Naive thymus-derived CD4-positive, alpha-beta T cell (primary cell): ENCODE measurements at regions not wholly inside any gene's neighbourhood (a gene's known extent, or its start where the extent isn't known, plus 50 kb on each side); places are given as distances from the start of the nearest gene placed in this dataset.

Experiments
- ATAC-seq: fragments of 150-1000 bp; cut with Tn5 transposase; 2 replicates; pipeline ENCODE4 v1.10.0; 2021; ENCODE audit warnings: mild to moderate bottlenecking, moderate library complexity
- CTCF ChIA-PET: fragments of 350-600 bp; sonication (Branson Sonifier 250); formaldehyde crosslinking; loops from one replicate; lab custom pipeline; 2021; ENCODE audit warnings: antibody characterized with exemption; lab: Charles Lee
- POLR2A ChIA-PET: fragments of 350-600 bp; sonication (Branson Sonifier 250); formaldehyde crosslinking; loops from one replicate; lab custom pipeline; 2021; ENCODE audit warnings: antibody characterized with exemption, inconsistent platforms; lab: Charles Lee
- DNase-seq, 9 donors: peaks; one replicate each; pipeline versions ENCODE4 v3.0.0 to v3.0.0-alpha.2; 2020 to 2022; ENCODE audit warnings: mixed read lengths in 1 of 9
- H3K27ac ChIP-seq: one replicate; pipeline ENCODE4 v1.7.0; 2013; ENCODE audit warnings: mild to moderate bottlenecking, low read depth, low read length, moderate library complexity
- H3K27me3 ChIP-seq, 2 donors: one replicate each; pipeline ENCODE4 v1.7.0; 2013; ENCODE audit warnings: low read length in 2 of 2, mild to moderate bottlenecking in 2 of 2, moderate library complexity in 2 of 2; ENCODE audit not compliant: control insufficient read depth in 2 of 2, insufficient read depth in 2 of 2
- H3K36me3 ChIP-seq, 3 experiments: 1 replicate in 2 of 3; 2 replicates in 1 of 3; pipeline ENCODE4 v1.7.0; 2013; ENCODE audit warnings: low read length in 3 of 3, mild to moderate bottlenecking in 3 of 3, moderate library complexity in 1 of 3; ENCODE audit not compliant: insufficient read depth in 3 of 3, control insufficient read depth in 2 of 3
- H3K4me1 ChIP-seq, 2 donors: one replicate each; pipeline ENCODE4 v1.7.0; 2013; ENCODE audit warnings: low read length in 2 of 2, mild to moderate bottlenecking in 2 of 2, moderate library complexity in 1 of 2; ENCODE audit not compliant: control insufficient read depth in 2 of 2, insufficient read depth in 2 of 2
- H3K4me3 ChIP-seq: 2 replicates; pipeline ENCODE4 v1.7.0; 2013; ENCODE audit warnings: mild to moderate bottlenecking, low read length
- H3K9me3 ChIP-seq, 3 experiments: 1 replicate in 2 of 3; 2 replicates in 1 of 3; pipeline ENCODE4 v1.7.0; 2013; ENCODE audit warnings: low read length in 3 of 3; ENCODE audit not compliant: control insufficient read depth in 2 of 3
- H3K27ac Mint-ChIP-seq, 9 donors: one replicate each; pipeline ENCODE4 v1.8.0; 2020 to 2022; ENCODE audit warnings: mixed read lengths in 9 of 9, mild to moderate bottlenecking in 8 of 9, moderate library complexity in 5 of 9, inconsistent platforms in 2 of 9
- H3K27me3 Mint-ChIP-seq, 5 donors: one replicate each; pipeline ENCODE4 v1.8.0; 2021 to 2022; ENCODE audit warnings: mixed read lengths in 5 of 5, mild to moderate bottlenecking in 1 of 5
- H3K36me3 Mint-ChIP-seq, 5 donors: one replicate each; pipeline ENCODE4 v1.8.0; 2020 to 2022; ENCODE audit warnings: mixed read lengths in 5 of 5, mild to moderate bottlenecking in 3 of 5, inconsistent platforms in 1 of 5
- H3K4me1 Mint-ChIP-seq, 7 donors: one replicate each; pipeline ENCODE4 v1.8.0; 2020 to 2022; ENCODE audit warnings: mixed read lengths in 7 of 7, mild to moderate bottlenecking in 3 of 7, inconsistent platforms in 1 of 7
- H3K4me3 Mint-ChIP-seq, 10 donors: one replicate each; pipeline ENCODE4 v1.8.0; 2020 to 2022; ENCODE audit warnings: mild to moderate bottlenecking in 10 of 10, mixed read lengths in 10 of 10, moderate library complexity in 6 of 10, inconsistent platforms in 2 of 10
- H3K9me3 Mint-ChIP-seq, 11 donors: one replicate each; pipeline ENCODE4 v1.8.0; 2020 to 2022; ENCODE audit warnings: mixed read lengths in 11 of 11, mild to moderate bottlenecking in 4 of 11, inconsistent platforms in 1 of 11, moderate library complexity in 1 of 11
- intact Hi-C, 2 donors: fragments of 100-400 bp; cut with micrococcal nuclease; formaldehyde crosslinking; loops; one replicate each; pipeline ENCODE4 v1.15.1; 2023

DNA sequence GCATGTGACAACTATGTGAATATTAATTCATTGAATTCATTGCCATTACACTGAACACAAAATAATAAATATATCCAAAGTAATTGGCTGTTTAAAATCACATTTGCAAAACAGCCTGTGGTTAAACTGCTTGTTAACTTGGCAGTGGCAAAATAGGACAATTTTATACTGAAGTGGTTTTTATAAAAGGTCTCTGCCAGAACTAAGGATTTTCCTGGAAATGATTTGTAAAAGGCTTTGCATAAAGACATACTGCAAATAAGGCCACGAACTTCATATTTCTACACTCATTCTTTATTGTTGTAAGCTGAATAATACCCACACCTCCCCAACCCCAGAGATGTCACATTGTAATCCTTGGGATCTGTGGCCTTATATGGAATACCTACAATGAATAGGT is 370.3 kb upstream of the RGMB start:
- Mint-ChIP-seq H3K36me3 (no peaks in the 10 kb centered on the region), H3K9me3 (peaks cover 0 to 4% (median 0%) of the 10 kb centered on the region in 11 donors), H3K4me1 (peaks cover 0 to 1% (median 0%) of the 10 kb centered on the region in 7 donors), H3K27ac (no peak overlapping the region), H3K4me3 (no peak overlapping the region), H3K27me3 (peaks cover 0 to 19% (median 3%) of the 10 kb centered on the region in 5 donors)
- intact Hi-C loops: no loop called here
- ChIA-PET CTCF (no interaction called here), POLR2A (no interaction called here)
- H3K9me3 ChIP-seq: no peaks in the 10 kb centered on the region
- no peak overlapping the region for H3K4me3 ChIP-seq
- H3K36me3 ChIP-seq: no peaks in the 10 kb centered on the region
- H3K27ac ChIP-seq: no peak overlapping the region
- DNase-seq: no peak
- no peaks in the 10 kb centered on the region for H3K27me3 ChIP-seq
- H3K4me1 ChIP-seq: no peaks in the 10 kb centered on the region
- ATAC-seq: no peak

DNA sequence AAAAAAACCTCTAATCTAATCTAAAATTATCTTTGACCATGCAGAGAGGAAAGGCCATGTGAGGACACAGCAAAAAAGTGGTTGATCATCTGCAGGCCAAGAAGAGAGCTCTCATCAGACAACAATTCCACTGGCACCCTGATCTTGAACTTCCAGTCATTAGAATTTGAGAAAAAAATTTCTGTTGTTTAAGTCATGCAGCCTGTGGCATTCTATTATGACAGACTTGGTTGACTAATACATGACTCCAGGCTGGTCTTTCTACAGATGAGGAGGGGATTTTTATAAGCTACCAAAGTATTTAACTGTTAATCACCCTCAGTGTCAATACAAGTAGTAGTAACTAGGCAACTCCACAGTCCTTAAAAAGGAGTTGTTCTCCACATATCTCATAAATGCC is 358.5 kb upstream of the RGMB start:
- ATAC-seq: no peak
- no peaks in the 10 kb centered on the region for H3K9me3 ChIP-seq
- no peak overlapping the region for H3K4me3 Mint-ChIP-seq
- H3K4me1 ChIP-seq: no peaks in the 10 kb centered on the region
- no peaks in the 10 kb centered on the region for H3K9me3 Mint-ChIP-seq
- peaks cover 0 to 17% (median 0%) of the 10 kb centered on the region in 5 donors for H3K27me3 Mint-ChIP-seq
- intact Hi-C loops: no loop called here
- H3K27me3 ChIP-seq: no peaks in the 10 kb centered on the region
- no peaks in the 10 kb centered on the region for H3K36me3 ChIP-seq
- CTCF ChIA-PET: interaction anchor here (0.7 kb wide), 1 partner anchor 381 kb away, joined by 3 read pairs; no protein-coding TSS in a partner anchor
- no peak overlapping the region for H3K27ac ChIP-seq
- H3K27ac Mint-ChIP-seq: no peak overlapping the region
- H3K4me3 ChIP-seq: no peak overlapping the region
- no peaks in the 10 kb centered on the region for H3K36me3 Mint-ChIP-seq
- DNase-seq: no peak
- no peaks in the 10 kb centered on the region for H3K4me1 Mint-ChIP-seq
- POLR2A ChIA-PET: no interaction called here

DNA sequence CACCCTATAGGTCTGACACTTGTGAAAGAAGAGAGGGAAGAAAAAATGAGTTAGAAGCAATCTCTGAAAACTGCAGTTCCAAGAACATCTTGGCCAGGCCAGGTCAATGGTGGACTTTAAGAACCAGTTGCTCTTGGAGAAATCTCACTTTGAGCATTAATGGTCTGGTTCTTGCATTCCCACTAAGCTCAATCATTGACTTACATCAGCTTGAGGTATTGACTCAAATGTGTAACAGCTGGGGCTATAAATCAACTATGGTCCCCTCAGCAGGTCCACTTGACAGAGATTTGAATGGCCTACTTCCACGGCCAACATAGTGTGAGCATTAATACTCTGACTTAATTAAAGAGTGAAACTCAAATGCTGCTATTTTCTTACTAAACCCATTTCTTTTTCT is 357.8 kb upstream of the RGMB start:
- Mint-ChIP-seq H3K36me3 (no peaks in the 10 kb centered on the region), H3K9me3 (no peaks in the 10 kb centered on the region), H3K27me3 (peaks cover 0 to 17% (median 0%) of the 10 kb centered on the region in 5 donors), H3K4me3 (no peak overlapping the region), H3K27ac (no peak overlapping the region), H3K4me1 (no peaks in the 10 kb centered on the region)
- H3K4me3 ChIP-seq: no peak overlapping the region
- no peaks in the 10 kb centered on the region for H3K27me3 ChIP-seq
- DNase-seq (no peak), ATAC-seq (no peak)
- H3K4me1 ChIP-seq: no peaks in the 10 kb centered on the region
- intact Hi-C loops: no loop called here
- POLR2A ChIA-PET: no interaction called here
- no peaks in the 10 kb centered on the region for H3K36me3 ChIP-seq
- no peak overlapping the region for H3K27ac ChIP-seq
- H3K9me3 ChIP-seq: no peaks in the 10 kb centered on the region
- CTCF ChIA-PET: interaction anchor here (0.7 kb wide), 1 partner anchor 380 kb away, joined by 3 read pairs; no protein-coding TSS in a partner anchor

- H3K27me3 ChIP-seq: no peaks in the 10 kb centered on the region
- H3K9me3 ChIP-seq: no peaks in the 10 kb centered on the region
- ChIA-PET CTCF (interaction anchor here (0.6 kb wide), 1 partner anchor 1379 kb away, joined by 3 read pairs; no protein-coding TSS in a partner anchor), POLR2A (no interaction called here)
- H3K4me3 ChIP-seq: no peak overlapping the region
- Mint-ChIP-seq H3K4me3 (no peak overlapping the region), H3K27me3 (peaks cover 0 to 17% (median 0%) of the 10 kb centered on the region in 5 donors), H3K9me3 (no peaks in the 10 kb centered on the region), H3K36me3 (no peaks in the 10 kb centered on the region), H3K4me1 (no peaks in the 10 kb centered on the region), H3K27ac (no peak overlapping the region)
- no peaks in the 10 kb centered on the region for H3K4me1 ChIP-seq
- no peaks in the 10 kb centered on the region for H3K36me3 ChIP-seq
- DNase-seq (no peak), ATAC-seq (no peak)
- intact Hi-C loops: no loop called here
- no peak overlapping the region for H3K27ac ChIP-seq
These were observed 356.9 kb upstream of the RGMB start for GRCh38 chr5:98416541-98416940.

- no peaks in the 10 kb centered on the region for H3K9me3 ChIP-seq
- POLR2A ChIA-PET: no interaction called here
- CTCF ChIA-PET: no interaction called here
- no peaks in the 10 kb centered on the region for H3K27me3 ChIP-seq
- H3K36me3 Mint-ChIP-seq: no peaks in the 10 kb centered on the region
- H3K27ac ChIP-seq: no peak overlapping the region
- no peak overlapping the region for H3K4me3 Mint-ChIP-seq
- H3K4me1 ChIP-seq: no peaks in the 10 kb centered on the region
- intact Hi-C loops: no loop called here
- H3K27ac Mint-ChIP-seq: no peak overlapping the region
- H3K36me3 ChIP-seq: no peaks in the 10 kb centered on the region
- H3K27me3 Mint-ChIP-seq: peaks cover 0 to 23% (median under 1%) of the 10 kb centered on the region in 5 donors
- no peaks in the 10 kb centered on the region for H3K4me1 Mint-ChIP-seq
- H3K4me3 ChIP-seq: no peak overlapping the region
- ATAC-seq (no peak), DNase-seq (no peak)
- H3K9me3 Mint-ChIP-seq: peaks cover 0 to 4% (median 0%) of the 10 kb centered on the region in 11 donors
These were observed 353.6 kb upstream of the RGMB start for GRCh38 chr5:98419825-98420224.

GRCh38 chr5:98424681-98425450 is 348.6 kb upstream of the RGMB start:
- POLR2A ChIA-PET: no interaction called here
- Histone ChIP-seq H3K4me1 (peaks cover 0 to 3% of the 10 kb centered on the region in 2 donors), H3K4me3 (no peak overlapping the region), H3K9me3 (no peaks in the 10 kb centered on the region), H3K36me3 (no peaks in the 10 kb centered on the region), H3K27ac (no peak overlapping the region), H3K27me3 (no peaks in the 10 kb centered on the region)
- peaks cover 0 to 9% (median 0%) of the 10 kb centered on the region in 7 donors for H3K4me1 Mint-ChIP-seq
- intact Hi-C loops: no loop called here
- H3K4me3 Mint-ChIP-seq: no peak overlapping the region
- ATAC-seq (no peak), DNase-seq (no peak)
- H3K9me3 Mint-ChIP-seq: peaks cover 0 to 4% (median 0%) of the 10 kb centered on the region in 11 donors
- no peak overlapping the region for H3K27ac Mint-ChIP-seq
- H3K36me3 Mint-ChIP-seq: no peaks in the 10 kb centered on the region
- CTCF ChIA-PET: no interaction called here
- H3K27me3 Mint-ChIP-seq: peaks cover 0 to 18% (median 5%) of the 10 kb centered on the region in 5 donors

- Histone ChIP-seq H3K9me3 (no peaks in the 10 kb centered on the region), H3K36me3 (no peaks in the 10 kb centered on the region), H3K27ac (no peak overlapping the region), H3K27me3 (no peaks in the 10 kb centered on the region), H3K4me1 (peaks cover 0 to 3% of the 10 kb centered on the region in 2 donors), H3K4me3 (no peak overlapping the region)
- intact Hi-C loops: no loop called here
- DNase-seq (no peak), ATAC-seq (no peak)
- H3K4me3 Mint-ChIP-seq: no peak overlapping the region
- peaks cover 0 to 18% (median 8%) of the 10 kb centered on the region in 5 donors for H3K27me3 Mint-ChIP-seq
- ChIA-PET POLR2A (no interaction called here), CTCF (no interaction called here)
- H3K27ac Mint-ChIP-seq: no peak overlapping the region
- peaks cover 0 to 4% (median 0%) of the 10 kb centered on the region in 11 donors for H3K9me3 Mint-ChIP-seq
- peaks cover 0 to 9% (median 0%) of the 10 kb centered on the region in 7 donors for H3K4me1 Mint-ChIP-seq
- no peaks in the 10 kb centered on the region for H3K36me3 Mint-ChIP-seq
These were observed 347.8 kb upstream of the RGMB start for GRCh38 chr5:98425640-98426039.
